ENCODE measurements at regions not wholly inside any gene's neighbourhood (a gene's known extent, or its start where the extent isn't known, plus 50 kb on each side); places are given as distances from the start of the nearest gene placed in this dataset.
"Not testable (repeated sequence)": the region's sequence is repeated elsewhere in the genome, so short reads cannot be mapped to it uniquely, and the experiment has no call there.

DNA sequence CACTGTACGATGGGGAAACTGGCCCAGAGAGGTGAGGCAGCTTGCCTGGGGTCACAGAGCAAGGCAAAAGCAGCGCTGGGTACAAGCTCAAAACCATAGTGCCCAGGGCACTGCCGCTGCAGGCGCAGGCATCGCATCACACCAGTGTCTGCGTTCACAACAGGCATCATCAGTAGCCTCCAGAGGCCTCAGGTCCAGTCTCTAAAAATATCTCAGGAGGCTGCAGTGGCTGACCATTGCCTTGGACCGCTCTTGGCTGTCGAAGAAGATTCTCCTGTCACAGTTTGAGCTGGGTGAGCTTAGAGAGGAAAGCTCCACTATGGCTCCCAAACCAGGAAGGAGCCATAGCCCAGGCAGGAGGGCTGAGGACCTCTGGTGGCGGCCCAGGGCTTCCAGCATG lies 51.2 kb upstream of the IQSEC3 start:
- H3K4me3 Mint-ChIP-seq; H3K4me3 ChIP-seq (ENCODE audit: low read length); DNase-seq; H3K27ac Mint-ChIP-seq; CTCF ChIA-PET; H3K27me3 ChIP-seq (ENCODE audit: control insufficient read depth in 1 of 2, insufficient read depth in 2 of 2, low read length in 2 of 2); H3K4me1 Mint-ChIP-seq (ENCODE audit: low read depth); intact Hi-C loops (cut with DNase I, micrococcal nuclease); H3K27ac ChIP-seq (ENCODE audit: low read depth in 1 of 2, low read length in 2 of 2); POLR2A ChIA-PET; H3K36me3 ChIP-seq (ENCODE audit: insufficient read depth, low read length); H3K4me1 ChIP-seq (ENCODE audit: insufficient read depth, low read length); H3K9me3 Mint-ChIP-seq; H3K27me3 Mint-ChIP-seq; ATAC-seq (ENCODE audit: poor library complexity); H3K36me3 Mint-ChIP-seq (ENCODE audit: low read depth); H3K9me3 ChIP-seq (ENCODE audit: control insufficient read depth in 1 of 2, insufficient read depth in 1 of 2, low read length in 2 of 2): not testable (repeated sequence)

DNA sequence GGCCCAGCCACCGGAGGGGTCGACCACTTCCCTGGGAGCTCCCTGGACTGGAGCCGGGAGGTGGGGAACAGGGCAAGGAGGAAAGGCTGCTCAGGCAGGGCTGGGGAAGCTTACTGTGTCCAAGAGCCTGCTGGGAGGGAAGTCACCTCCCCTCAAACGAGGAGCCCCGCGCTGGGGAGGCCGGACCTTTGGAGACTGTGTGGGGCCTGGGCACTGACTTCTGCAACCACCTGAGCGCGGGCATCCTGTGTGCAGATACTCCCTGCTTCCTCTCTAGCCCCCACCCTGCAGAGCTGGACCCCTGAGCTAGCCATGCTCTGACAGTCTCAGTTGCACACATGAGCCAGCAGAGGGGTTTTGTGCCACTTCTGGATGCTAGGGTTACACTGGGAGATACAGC lies 50.5 kb upstream of the IQSEC3 start:
- CTCF ChIA-PET; intact Hi-C loops (cut with DNase I, micrococcal nuclease); H3K4me1 Mint-ChIP-seq (ENCODE audit: low read depth); H3K9me3 ChIP-seq (ENCODE audit: control insufficient read depth in 1 of 2, insufficient read depth in 1 of 2, low read length in 2 of 2); DNase-seq; POLR2A ChIA-PET; ATAC-seq (ENCODE audit: poor library complexity); H3K9me3 Mint-ChIP-seq; H3K36me3 ChIP-seq (ENCODE audit: insufficient read depth, low read length); H3K36me3 Mint-ChIP-seq (ENCODE audit: low read depth); H3K4me3 ChIP-seq (ENCODE audit: low read length); H3K27me3 Mint-ChIP-seq; H3K27me3 ChIP-seq (ENCODE audit: control insufficient read depth in 1 of 2, insufficient read depth in 2 of 2, low read length in 2 of 2); H3K4me3 Mint-ChIP-seq; H3K27ac ChIP-seq (ENCODE audit: low read depth in 1 of 2, low read length in 2 of 2); H3K4me1 ChIP-seq (ENCODE audit: insufficient read depth, low read length); H3K27ac Mint-ChIP-seq: not testable (repeated sequence)

DNA sequence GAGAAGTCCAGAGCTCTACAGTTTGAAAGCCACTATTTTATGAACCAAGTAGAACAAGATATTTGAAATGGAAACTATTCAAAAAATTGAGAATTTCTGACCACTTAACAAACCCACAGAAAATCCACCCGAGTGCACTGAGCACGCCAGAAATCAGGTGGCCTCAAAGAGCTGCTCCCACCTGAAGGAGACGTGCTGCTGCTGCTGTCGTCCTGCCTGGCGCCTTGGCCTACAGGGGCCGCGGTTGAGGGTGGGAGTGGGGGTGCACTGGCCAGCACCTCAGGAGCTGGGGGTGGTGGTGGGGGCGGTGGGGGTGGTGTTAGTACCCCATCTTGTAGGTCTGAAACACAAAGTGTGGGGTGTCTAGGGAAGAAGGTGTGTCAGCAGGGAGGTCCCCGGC lies 50.0 kb upstream of the IQSEC3 start:
- CTCF ChIA-PET; ATAC-seq (ENCODE audit: poor library complexity); H3K4me3 Mint-ChIP-seq; H3K27me3 Mint-ChIP-seq; H3K27me3 ChIP-seq (ENCODE audit: control insufficient read depth in 1 of 2, insufficient read depth in 2 of 2, low read length in 2 of 2); H3K27ac Mint-ChIP-seq; H3K36me3 ChIP-seq (ENCODE audit: insufficient read depth, low read length); H3K4me1 Mint-ChIP-seq (ENCODE audit: low read depth); H3K27ac ChIP-seq (ENCODE audit: low read depth in 1 of 2, low read length in 2 of 2); H3K4me1 ChIP-seq (ENCODE audit: insufficient read depth, low read length); POLR2A ChIA-PET; H3K9me3 Mint-ChIP-seq; H3K4me3 ChIP-seq (ENCODE audit: low read length); H3K9me3 ChIP-seq (ENCODE audit: control insufficient read depth in 1 of 2, insufficient read depth in 1 of 2, low read length in 2 of 2); DNase-seq; intact Hi-C loops (cut with DNase I, micrococcal nuclease): not testable (repeated sequence)
- H3K36me3 Mint-ChIP-seq (ENCODE audit: low read depth), result peaks cover 11% of the 10 kb centered on the region

All from CD4-positive, alpha-beta T cell (primary cell).